ENCODE measurements at regions not wholly inside any gene's neighbourhood (a gene's known extent, or its start where the extent isn't known, plus 50 kb on each side); places are given as distances from the start of the nearest gene placed in this dataset.

GRCh38 chr10:128599538-128599937 lies 473.3 kb upstream of the MKI67 start:
- no peak for TF ChIP-seq CTCF (IDR thresholded peaks at IDR 0.05)
- no peak for TF ChIP-seq POLR2A (IDR thresholded peaks at IDR 0.05)
- TF ChIP-seq POLR2AphosphoS5 (IDR thresholded peaks at IDR 0.05; ENCODE audit: insufficient read depth in 1 of 2, low read depth in 1 of 2), result no peak
